Neuronal stem cell (in vitro differentiated cells): ENCODE measurements at regions not wholly inside any gene's neighbourhood (a gene's known extent, or its start where the extent isn't known, plus 50 kb on each side); places are given as distances from the start of the nearest gene placed in this dataset.

Experiments used
- DNase-seq: peaks from one replicate; pipeline ENCODE4 v3.0.0-alpha.2; 2013; ENCODE audit warnings: low spot score
- H2AFZ ChIP-seq: one replicate; pipeline ENCODE4 v1.6.1; 2013; ENCODE audit warnings: mild to moderate bottlenecking, low read length, inconsistent platforms
- H2AK5ac ChIP-seq: 2 replicates; pipeline ENCODE4 v1.6.1; 2013; ENCODE audit warnings: low read depth, mild to moderate bottlenecking, inconsistent platforms, low read length, moderate library complexity, mixed read lengths
- H2BK120ac ChIP-seq: 2 replicates; pipeline ENCODE4 v1.6.1; 2013; ENCODE audit warnings: low read depth, mild to moderate bottlenecking, inconsistent platforms, low read length, moderate library complexity, mixed read lengths
- H2BK12ac ChIP-seq: one replicate; pipeline ENCODE4 v1.6.1; 2013; ENCODE audit warnings: low read length, inconsistent platforms
- H2BK15ac ChIP-seq: 2 replicates; pipeline ENCODE4 v1.6.1; 2013; ENCODE audit warnings: mild to moderate bottlenecking, low read length, inconsistent platforms, mixed read lengths
- H2BK5ac ChIP-seq: one replicate; pipeline ENCODE4 v1.6.1; 2013; ENCODE audit warnings: inconsistent platforms, mild to moderate bottlenecking, low read length, moderate library complexity
- H3K14ac ChIP-seq: one replicate; pipeline ENCODE4 v1.6.1; 2013; ENCODE audit warnings: low read length, inconsistent platforms
- H3K18ac ChIP-seq: 2 replicates; pipeline ENCODE4 v1.6.1; 2013; ENCODE audit warnings: low read length, inconsistent platforms
- H3K23ac ChIP-seq: 2 replicates; pipeline ENCODE4 v1.6.1; 2013; ENCODE audit warnings: low read depth, mild to moderate bottlenecking, mixed read lengths, low read length, inconsistent platforms; ENCODE audit not compliant: poor library complexity
- H3K27ac ChIP-seq: replicated peaks from 3 replicates; pipeline ENCODE4 v1.5.1; 2013; ENCODE audit warnings: low read length, inconsistent platforms
- H3K27me3 ChIP-seq, 3 experiments: 2 replicates each; pipeline ENCODE4 v1.6.1; 2013; ENCODE audit warnings: low read length in 3 of 3, mild to moderate bottlenecking in 2 of 3, inconsistent platforms in 1 of 3, low read depth in 1 of 3, mixed read lengths in 1 of 3, moderate library complexity in 1 of 3; ENCODE audit not compliant: control insufficient read depth in 3 of 3, insufficient read depth in 3 of 3
- H3K36me3 ChIP-seq, 2 donors: replicated peaks in 1 of 2; 2 replicates each; pipeline ENCODE4 v1.6.1; 2013; ENCODE audit warnings: low read length in 2 of 2; ENCODE audit not compliant: control insufficient read depth in 2 of 2, insufficient read depth in 2 of 2
- H3K4ac ChIP-seq: 2 replicates; pipeline ENCODE4 v1.6.1; 2013; ENCODE audit warnings: inconsistent platforms, mild to moderate bottlenecking, low read length, moderate library complexity
- H3K4me1 ChIP-seq, 2 donors: 1 replicate in 1 of 2; 2 replicates in 1 of 2; pipeline ENCODE4 v1.6.1; 2013; ENCODE audit warnings: low read length in 2 of 2, low read depth in 1 of 2; ENCODE audit not compliant: control insufficient read depth in 2 of 2, insufficient read depth in 1 of 2
- H3K4me2 ChIP-seq: one replicate; pipeline ENCODE4 v1.6.1; 2013; ENCODE audit warnings: mild to moderate bottlenecking, low read length, inconsistent platforms; ENCODE audit not compliant: insufficient read depth, poor library complexity, severe bottlenecking
- H3K4me3 ChIP-seq, 2 donors: 2 replicates each; pipeline ENCODE4 v1.5.1; 2013; ENCODE audit warnings: low read length in 2 of 2, mild to moderate bottlenecking in 2 of 2, inconsistent platforms in 1 of 2, moderate library complexity in 1 of 2
- H3K79me1 ChIP-seq: one replicate; pipeline ENCODE4 v1.6.1; 2013; ENCODE audit warnings: low read depth, mild to moderate bottlenecking, inconsistent platforms, low read length, moderate library complexity
- H3K9ac ChIP-seq: one replicate; pipeline ENCODE4 v1.6.1; 2013; ENCODE audit warnings: mild to moderate bottlenecking, low read depth, low read length, inconsistent platforms; ENCODE audit not compliant: poor library complexity
- H3K9me3 ChIP-seq, 2 donors: replicated peaks in 1 of 2; 2 replicates each; pipeline versions ENCODE3 to v1.6.1; 2013; ENCODE audit warnings: low read length in 2 of 2, mild to moderate bottlenecking in 2 of 2, inconsistent platforms in 1 of 2, low read depth in 1 of 2, mixed read lengths in 1 of 2, moderate library complexity in 1 of 2; ENCODE audit not compliant: control insufficient read depth in 2 of 2, insufficient read depth in 1 of 2
- H4K8ac ChIP-seq: one replicate; pipeline ENCODE4 v1.6.1; 2013; ENCODE audit warnings: low read depth, mild to moderate bottlenecking, inconsistent platforms, low read length, moderate library complexity
- H4K91ac ChIP-seq: one replicate; pipeline ENCODE4 v1.6.1; 2013; ENCODE audit warnings: low read length, low read depth, mild to moderate bottlenecking, inconsistent platforms; ENCODE audit not compliant: poor library complexity
- WGBS, 2 donors: extraction: QIAGEN DNeasy Blood & Tissue Kit; methylation state at CpG; one replicate each; pipeline ENCODE4 v1.1.7; 2013; ENCODE audit warnings: missing lambda C conversion rate in 2 of 2, mixed read lengths in 1 of 2; ENCODE audit not compliant: insufficient read length in 2 of 2, insufficient replicate concordance in 1 of 2; ENCODE audit errors: extremely low coverage in 2 of 2; 5-methylcytosine and 5-hydroxymethylcytosine counted together

DNA sequence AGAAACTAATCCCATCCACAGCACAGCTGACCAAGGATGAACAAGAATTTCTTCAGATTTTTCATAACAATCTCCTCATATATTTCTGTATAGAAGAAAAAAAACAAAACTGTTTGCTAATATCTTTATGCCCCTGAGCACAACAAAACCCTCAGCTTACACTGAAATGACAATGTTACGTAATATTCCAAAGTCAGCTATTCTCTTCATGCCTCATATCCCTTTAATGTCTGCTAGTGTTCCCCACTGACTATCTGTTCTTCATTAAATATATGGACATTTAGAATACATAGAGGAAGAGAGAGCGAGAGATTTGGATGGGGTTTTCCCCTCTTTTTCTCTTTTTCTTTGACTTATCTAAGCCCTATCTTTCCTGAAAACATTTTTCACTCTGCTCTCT, 87.9 kb upstream of the GULP1 start:
- no peaks in the 10 kb centered on the region for H3K36me3 ChIP-seq
- no peak overlapping the region for H2AFZ ChIP-seq
- no peak overlapping the region for H2BK120ac ChIP-seq
- H3K79me1 ChIP-seq = no peaks in the 10 kb centered on the region
- H3K23ac ChIP-seq = no peak overlapping the region
- H4K91ac ChIP-seq = no peak overlapping the region
- H3K4me3 ChIP-seq = no peak overlapping the region
- H3K4ac ChIP-seq = no peak overlapping the region
- no peak overlapping the region for H3K4me2 ChIP-seq
- DNase-seq = no peak
- no peak overlapping the region for H2BK5ac ChIP-seq
- no peak overlapping the region for H3K27ac ChIP-seq
- no peaks in the 10 kb centered on the region for H3K4me1 ChIP-seq
- no peak overlapping the region for H4K8ac ChIP-seq
- H3K9me3 ChIP-seq = no peaks in the 10 kb centered on the region
- H3K27me3 ChIP-seq = no peaks in the 10 kb centered on the region
- H2AK5ac ChIP-seq = no peak overlapping the region
- WGBS, 2 donors = no CpG with 5 or more reads among the region's 2 CpGs
- H3K9ac ChIP-seq = no peak overlapping the region
- no peak overlapping the region for H3K18ac ChIP-seq
- no peak overlapping the region for H2BK12ac ChIP-seq
- H3K14ac ChIP-seq = no peak overlapping the region
- no peak overlapping the region for H2BK15ac ChIP-seq

DNA sequence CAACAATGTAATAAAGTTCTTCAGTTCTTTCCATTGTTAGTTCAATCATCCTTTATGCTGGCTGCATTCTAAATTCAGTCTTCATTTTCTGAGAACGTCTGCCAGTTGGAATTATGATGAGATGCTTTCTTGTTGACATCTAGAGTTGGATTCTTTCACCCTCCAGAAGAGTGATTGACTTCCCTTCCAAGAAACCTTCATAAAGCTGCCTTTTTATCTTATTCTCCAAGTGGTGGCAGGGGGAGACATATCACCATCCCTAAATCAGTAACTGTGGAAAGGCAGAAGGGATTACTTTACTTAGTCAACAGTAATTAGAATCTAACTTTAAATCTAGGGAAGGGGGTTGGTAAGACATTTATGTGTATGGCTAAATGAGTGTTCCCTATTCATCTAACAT, 86.8 kb upstream of the GULP1 start:
- Histone ChIP-seq H3K4me3 (no peak overlapping the region), H2AFZ (peak overlapping the region; percentile 35), H4K91ac (no peak overlapping the region), H3K4ac (no peak overlapping the region), H3K79me1 (no peaks in the 10 kb centered on the region), H3K18ac (no peak overlapping the region), H3K9ac (no peak overlapping the region), H3K23ac (no peak overlapping the region), H3K27ac (no peak overlapping the region), H3K4me2 (no peak overlapping the region), H3K9me3 (no peaks in the 10 kb centered on the region), H2BK120ac (no peak overlapping the region), H3K36me3 (no peaks in the 10 kb centered on the region), H2BK12ac (no peak overlapping the region), H2BK5ac (no peak overlapping the region), H3K4me1 (no peaks in the 10 kb centered on the region), H3K14ac (no peak overlapping the region), H3K27me3 (no peaks in the 10 kb centered on the region), H2AK5ac (no peak overlapping the region), H4K8ac (no peak overlapping the region), H2BK15ac (no peak overlapping the region)
- WGBS, 2 donors = no CpG with 5 or more reads among the region's 1 CpG
- DNase-seq = no peak

DNA sequence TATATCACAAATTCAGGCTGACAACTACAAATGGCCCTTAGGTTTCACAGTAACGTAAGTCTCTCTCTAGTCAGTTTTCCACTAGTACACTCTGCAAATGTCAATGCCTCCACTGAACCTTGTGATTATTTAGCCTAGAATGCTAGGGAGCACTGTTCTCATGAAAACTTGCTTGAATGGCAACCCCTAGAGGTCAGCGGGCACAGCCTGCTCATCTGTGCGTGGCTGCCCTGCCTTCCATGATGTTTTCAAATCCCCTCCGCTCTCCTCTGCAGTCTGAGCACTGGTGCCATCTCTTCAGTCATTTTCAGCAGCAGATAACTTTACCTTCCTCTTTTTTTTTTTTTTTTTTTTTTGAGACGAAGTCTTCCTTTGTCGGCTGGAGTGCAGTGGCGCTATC, 84.1 kb upstream of the GULP1 start:
- WGBS, 2 donors = no CpG with 5 or more reads among the region's 7 CpGs

DNA sequence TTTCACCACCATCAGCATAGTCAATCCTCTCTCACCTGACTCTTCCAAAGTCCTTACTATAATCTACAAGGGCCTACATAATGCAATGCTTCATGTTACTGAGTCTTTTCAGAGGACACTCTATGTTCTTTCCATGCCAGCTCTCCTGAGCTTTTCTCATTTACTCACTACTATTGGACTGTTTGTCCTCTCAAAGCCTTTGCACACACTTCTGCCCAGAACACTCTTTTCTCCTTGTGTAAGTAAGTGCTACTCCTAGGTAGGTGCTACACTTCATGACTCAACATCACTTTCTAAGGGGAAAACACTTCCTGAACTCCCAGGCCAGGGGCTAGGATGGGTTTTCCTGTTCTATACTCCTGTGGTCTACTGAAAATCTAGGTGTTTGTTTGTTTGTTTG, 82.5 kb upstream of the GULP1 start:
- H3K27me3 ChIP-seq = no peaks in the 10 kb centered on the region
- H2AFZ ChIP-seq = no peak overlapping the region
- no peak overlapping the region for H2AK5ac ChIP-seq
- DNase-seq = no peak
- H3K4ac ChIP-seq = no peak overlapping the region
- no peak overlapping the region for H2BK5ac ChIP-seq
- no peaks in the 10 kb centered on the region for H3K4me1 ChIP-seq
- no peaks in the 10 kb centered on the region for H3K9me3 ChIP-seq
- no peak overlapping the region for H4K8ac ChIP-seq
- H2BK15ac ChIP-seq = no peak overlapping the region
- H4K91ac ChIP-seq = no peak overlapping the region
- H3K27ac ChIP-seq = no peak overlapping the region
- no peak overlapping the region for H3K14ac ChIP-seq
- no peak overlapping the region for H3K9ac ChIP-seq
- H3K4me2 ChIP-seq = no peak overlapping the region
- H3K18ac ChIP-seq = no peak overlapping the region
- H3K79me1 ChIP-seq = no peaks in the 10 kb centered on the region
- no peak overlapping the region for H3K23ac ChIP-seq
- H2BK12ac ChIP-seq = no peak overlapping the region
- H3K36me3 ChIP-seq = no peaks in the 10 kb centered on the region
- no peak overlapping the region for H2BK120ac ChIP-seq
- H3K4me3 ChIP-seq = no peak overlapping the region

More for the DNA sequence above, 84.1 kb upstream of the GULP1 start:
- no peak overlapping the region for H3K27ac ChIP-seq
- H3K9ac ChIP-seq = no peak overlapping the region
- H2AK5ac ChIP-seq = no peak overlapping the region
- no peak for DNase-seq
- no peak overlapping the region for H3K4me2 ChIP-seq
- no peaks in the 10 kb centered on the region for H3K36me3 ChIP-seq
- H3K18ac ChIP-seq = no peak overlapping the region
- H2AFZ ChIP-seq = no peak overlapping the region
- no peak overlapping the region for H2BK15ac ChIP-seq
- no peak overlapping the region for H3K4ac ChIP-seq
- no peak overlapping the region for H3K23ac ChIP-seq
- H3K4me3 ChIP-seq = no peak overlapping the region
- H2BK12ac ChIP-seq = no peak overlapping the region
- no peak overlapping the region for H3K14ac ChIP-seq
- H2BK5ac ChIP-seq = no peak overlapping the region
- no peak overlapping the region for H4K91ac ChIP-seq
- H3K9me3 ChIP-seq = no peaks in the 10 kb centered on the region
- H3K79me1 ChIP-seq = no peaks in the 10 kb centered on the region
- no peaks in the 10 kb centered on the region for H3K4me1 ChIP-seq
- no peaks in the 10 kb centered on the region for H3K27me3 ChIP-seq
- H4K8ac ChIP-seq = no peak overlapping the region
- no peak overlapping the region for H2BK120ac ChIP-seq
